ENCODE measurements at regions not wholly inside any gene's neighbourhood (a gene's known extent, or its start where the extent isn't known, plus 50 kb on each side); places are given as distances from the start of the nearest gene placed in this dataset.

- CTCF ChIA-PET = no interaction called here
- H3K4me3 Mint-ChIP-seq = no peak overlapping the region
- H3K36me3 Mint-ChIP-seq (ENCODE audit: low read depth) = no peaks in the 10 kb centered on the region
- H3K4me1 Mint-ChIP-seq = no peaks in the 10 kb centered on the region
- ATAC-seq (ENCODE audit: low read depth) = no peak
- DNase-seq = no peak
- no peak for TF ChIP-seq CTCF (IDR thresholded peaks at IDR 0.05)
- no peaks in the 10 kb centered on the region for H3K9me3 Mint-ChIP-seq
- no peaks in the 10 kb centered on the region for H3K27me3 Mint-ChIP-seq
- intact Hi-C loops (cut with micrococcal nuclease) = no loop called here
- POLR2A ChIA-PET = no interaction called here
- H3K27ac Mint-ChIP-seq = no peak overlapping the region
Measured at GRCh38 chr5:21644032-21644431, 1209.1 kb downstream of the CDH12 start.

DNA sequence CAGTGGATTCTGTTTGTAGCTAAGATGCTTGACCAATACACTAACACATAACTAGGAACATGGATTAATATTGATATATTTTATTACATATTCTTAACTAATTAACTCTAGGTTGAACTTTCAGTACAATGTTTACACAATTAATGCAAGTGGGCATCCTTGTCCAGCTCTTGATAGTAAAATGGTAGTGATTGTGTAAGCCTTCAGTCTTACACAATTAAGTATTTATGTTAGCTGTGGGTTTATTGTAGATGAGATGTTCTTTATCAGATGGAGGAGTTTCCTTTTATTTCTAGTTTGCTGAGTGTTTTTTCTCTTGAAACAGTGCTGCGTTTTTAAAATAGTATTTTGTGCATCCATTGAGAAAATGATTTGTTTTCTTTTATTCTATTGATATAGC, 1210.8 kb downstream of the CDH12 start:
- ATAC-seq (ENCODE audit: low read depth) (no peak), DNase-seq (no peak)
- no peak for TF ChIP-seq CTCF (IDR thresholded peaks at IDR 0.05)
- Mint-ChIP-seq H3K4me3 (no peak overlapping the region), H3K4me1 (no peaks in the 10 kb centered on the region), H3K27me3 (no peaks in the 10 kb centered on the region), H3K36me3 (ENCODE audit: low read depth) (no peaks in the 10 kb centered on the region), H3K9me3 (no peaks in the 10 kb centered on the region), H3K27ac (no peak overlapping the region)
- CTCF ChIA-PET = no interaction called here
- POLR2A ChIA-PET = no interaction called here
- intact Hi-C loops (cut with micrococcal nuclease) = no loop called here

GRCh38 chr5:21623831-21624230, 1229.3 kb downstream of the CDH12 start:
- H3K4me1 Mint-ChIP-seq = no peaks in the 10 kb centered on the region
- ATAC-seq (ENCODE audit: low read depth) (no peak), DNase-seq (no peak)
- ChIA-PET CTCF (no interaction called here), POLR2A (no interaction called here)
- H3K27ac Mint-ChIP-seq = no peak overlapping the region
- TF ChIP-seq CTCF (IDR thresholded peaks at IDR 0.05) = no peak
- H3K36me3 Mint-ChIP-seq (ENCODE audit: low read depth) = no peaks in the 10 kb centered on the region
- intact Hi-C loops (cut with micrococcal nuclease) = no loop called here
- no peaks in the 10 kb centered on the region for H3K27me3 Mint-ChIP-seq
- peaks cover 12% of the 10 kb centered on the region for H3K9me3 Mint-ChIP-seq
- H3K4me3 Mint-ChIP-seq = no peak overlapping the region

DNA sequence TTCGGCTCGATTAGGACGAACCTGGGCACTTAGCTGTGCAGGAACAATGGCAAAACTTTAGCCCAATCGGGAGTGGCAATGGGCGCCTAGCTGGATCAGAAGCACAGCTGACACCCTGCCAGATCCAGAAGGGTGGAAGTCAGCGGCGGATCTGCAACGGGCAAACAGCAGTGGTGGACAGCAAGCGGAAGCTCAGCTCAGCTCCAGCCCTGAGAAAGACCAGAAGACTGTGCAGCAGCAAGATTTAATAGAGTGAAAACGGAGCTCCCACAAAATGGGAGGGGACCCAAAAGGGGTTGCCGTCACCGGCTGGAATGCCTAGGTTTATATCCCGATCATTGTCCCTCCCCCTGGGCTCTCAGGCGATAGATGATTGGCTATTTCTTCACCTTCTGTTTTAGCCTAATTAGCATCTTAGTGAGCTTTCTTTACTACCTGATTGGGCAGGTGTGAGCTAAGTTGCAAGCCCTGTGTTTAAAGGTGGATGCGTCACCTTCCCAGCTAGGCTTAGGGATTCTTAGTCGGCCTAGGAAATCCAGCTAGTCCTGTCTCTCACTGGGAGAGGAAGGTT, 1237.9 kb downstream of the CDH12 start:
- Mint-ChIP-seq H3K4me3 (no peak overlapping the region), H3K9me3 (no peaks in the 10 kb centered on the region), H3K27me3 (no peaks in the 10 kb centered on the region), H3K27ac (no peak overlapping the region), H3K36me3 (ENCODE audit: low read depth) (no peaks in the 10 kb centered on the region), H3K4me1 (no peaks in the 10 kb centered on the region)
- CTCF ChIA-PET = interaction anchor here (1.1 kb wide), 1 partner anchor 17 kb away, joined by 3 read pairs; no protein-coding TSS in a partner anchor
- POLR2A ChIA-PET = no interaction called here
- intact Hi-C loops (cut with micrococcal nuclease) = no loop called here
- DNase-seq = no peak
- TF ChIP-seq CTCF (IDR thresholded peaks at IDR 0.05) = no peak
- no peak for ATAC-seq (ENCODE audit: low read depth)

- intact Hi-C loops (cut with micrococcal nuclease) = no loop called here
- H3K27ac Mint-ChIP-seq = no peak overlapping the region
- H3K36me3 Mint-ChIP-seq (ENCODE audit: low read depth) = no peaks in the 10 kb centered on the region
- ChIA-PET CTCF (no interaction called here), POLR2A (no interaction called here)
- no peaks in the 10 kb centered on the region for H3K27me3 Mint-ChIP-seq
- H3K4me3 Mint-ChIP-seq = no peak overlapping the region
- H3K9me3 Mint-ChIP-seq = no peaks in the 10 kb centered on the region
- no peak for TF ChIP-seq CTCF (IDR thresholded peaks at IDR 0.05)
- no peak for ATAC-seq (ENCODE audit: low read depth)
- no peak for DNase-seq
- H3K4me1 Mint-ChIP-seq = no peaks in the 10 kb centered on the region
Measured at GRCh38 chr5:21613971-21614488, 1239.1 kb downstream of the CDH12 start.

Measured in activated B cell treated with CpG ODN at 0.5 μM for 24 hours (primary cell).